IMR-90 (cell line): ENCODE measurements at regions not wholly inside any gene's neighbourhood (a gene's known extent, or its start where the extent isn't known, plus 50 kb on each side); places are given as distances from the start of the nearest gene placed in this dataset.
"Not testable (repeated sequence)": the region's sequence is repeated elsewhere in the genome, so short reads cannot be mapped to it uniquely, and the experiment has no call there.

Experiments used
- ATAC-seq: fragments of 200-7000 bp; cut with Tn5 transposase; 2 replicates; pipeline ENCODE4 v1.9.1; 2020; ENCODE audit warnings: low read depth, mild to moderate bottlenecking, moderate library complexity
- BruUV-seq: library from RNA; stranded (reverse); fragments of 400-500 nt; replicated peaks from 2 replicates; lab custom pipeline; 2021; lab: Mats Ljungman, UMichigan
- CTCF ChIA-PET: fragments of 300-600 bp; formaldehyde crosslinking; extraction: SDS; loops from one replicate; lab custom pipeline; 2021; ENCODE audit warnings: antibody characterized with exemption; lab: Yijun Ruan, JAX
- POLR2A ChIA-PET: fragments of 300-600 bp; sonication (Branson Sonifier 250); formaldehyde crosslinking; loops from one replicate; lab custom pipeline; 2022; ENCODE audit warnings: antibody characterized with exemption; ENCODE audit not compliant: unreplicated experiment; lab: Charles Lee
- DNase-seq: peaks from one replicate; pipeline ENCODE4 v3.0.0; 2013
- H2AFZ ChIP-seq: replicated peaks from 2 replicates; pipeline ENCODE3; 2013; ENCODE audit warnings: low read length, mild to moderate bottlenecking; ENCODE audit not compliant: poor library complexity
- H2AK5ac ChIP-seq: 2 replicates; pipeline ENCODE4 v1.6.1; 2013; ENCODE audit warnings: low read depth, low read length, inconsistent platforms
- H2AK9ac ChIP-seq: replicated peaks from 2 replicates; pipeline ENCODE3; 2013; ENCODE audit warnings: mild to moderate bottlenecking, low read depth, low read length, moderate library complexity; ENCODE audit not compliant: poor library complexity
- H2BK120ac ChIP-seq: 2 replicates; pipeline ENCODE4 v1.6.1; 2013; ENCODE audit warnings: low read depth, low read length, inconsistent platforms
- H2BK15ac ChIP-seq: 3 replicates; pipeline ENCODE4 v1.6.1; 2013; ENCODE audit warnings: low read depth, low read length, inconsistent platforms
- H2BK20ac ChIP-seq: 2 replicates; pipeline ENCODE4 v1.6.1; 2013; ENCODE audit warnings: low read depth, mild to moderate bottlenecking, inconsistent platforms, low read length, moderate library complexity
- H2BK5ac ChIP-seq: 2 replicates; pipeline ENCODE4 v1.6.1; 2013; ENCODE audit warnings: mild to moderate bottlenecking, low read depth, low read length, inconsistent platforms; ENCODE audit not compliant: poor library complexity, severe bottlenecking
- H3K14ac ChIP-seq: replicated peaks from 2 replicates; pipeline ENCODE4 v1.6.1; 2013; ENCODE audit warnings: low read depth, low read length, inconsistent platforms
- H3K18ac ChIP-seq: 2 replicates; pipeline ENCODE4 v1.6.1; 2013; ENCODE audit warnings: low read depth, low read length, control low read depth
- H3K23ac ChIP-seq: 2 replicates; pipeline ENCODE4 v1.6.1; 2013; ENCODE audit warnings: low read depth, low read length, inconsistent platforms
- H3K27ac ChIP-seq: 2 replicates; pipeline ENCODE4 v1.5.1; 2013; ENCODE audit warnings: mild to moderate bottlenecking, control low read depth, low read length; ENCODE audit not compliant: insufficient read depth
- H3K27me3 ChIP-seq: 2 replicates; pipeline ENCODE4 v1.6.1; 2013; ENCODE audit warnings: low read length; ENCODE audit not compliant: control insufficient read depth, insufficient read depth
- H3K36me3 ChIP-seq: 2 replicates; pipeline ENCODE4 v1.6.1; 2013; ENCODE audit warnings: low read length, mixed read lengths; ENCODE audit not compliant: control insufficient read depth, insufficient read depth
- H3K4ac ChIP-seq: 2 replicates; pipeline ENCODE4 v1.6.1; 2013; ENCODE audit warnings: low read depth, low read length, inconsistent platforms
- H3K4me1 ChIP-seq: 2 replicates; pipeline ENCODE4 v1.6.1; 2013; ENCODE audit warnings: low read length, mixed read lengths; ENCODE audit not compliant: control insufficient read depth, insufficient read depth
- H3K4me2 ChIP-seq: 2 replicates; pipeline ENCODE4 v1.6.1; 2013; ENCODE audit warnings: low read depth, mild to moderate bottlenecking, control low read depth, low read length, moderate library complexity
- H3K4me3 ChIP-seq: 2 replicates; pipeline ENCODE4 v1.5.1; 2013; ENCODE audit warnings: low read depth, mild to moderate bottlenecking, control low read depth, low read length, moderate library complexity; ENCODE audit not compliant: insufficient read depth
- H3K56ac ChIP-seq: 2 replicates; pipeline ENCODE4 v1.6.1; 2013; ENCODE audit warnings: low read length, inconsistent platforms; ENCODE audit not compliant: insufficient read depth; ENCODE audit errors: extremely low read depth
- H3K79me1 ChIP-seq, 2 experiments: 2 replicates each; pipeline ENCODE4 v1.6.1; 2013; ENCODE audit warnings: low read length in 2 of 2, inconsistent platforms in 1 of 2, low read depth in 1 of 2
- H3K9ac ChIP-seq: 2 replicates; pipeline ENCODE4 v1.6.1; 2013; ENCODE audit warnings: low read depth, low read length, control low read depth
- H3K9me1 ChIP-seq: 2 replicates; pipeline ENCODE4 v1.6.1; 2013; ENCODE audit warnings: low read length, inconsistent platforms; ENCODE audit not compliant: insufficient read depth
- H3K9me3 ChIP-seq: 2 replicates; pipeline ENCODE4 v1.6.1; 2013; ENCODE audit warnings: low read length; ENCODE audit not compliant: control insufficient read depth, insufficient read depth
- H4K20me1 ChIP-seq: 2 replicates; pipeline ENCODE4 v1.6.1; 2013; ENCODE audit warnings: low read length, inconsistent platforms; ENCODE audit not compliant: insufficient read depth
- H4K5ac ChIP-seq: 2 replicates; pipeline ENCODE4 v1.6.1; 2013; ENCODE audit warnings: mild to moderate bottlenecking, low read depth, low read length, control low read depth
- H4K8ac ChIP-seq, 2 experiments: 2 replicates each; pipeline ENCODE4 v1.6.1; 2013; ENCODE audit warnings: low read depth in 2 of 2, low read length in 2 of 2, control low read depth in 1 of 2, inconsistent platforms in 1 of 2
- H4K91ac ChIP-seq: 2 replicates; pipeline ENCODE4 v1.6.1; 2013; ENCODE audit warnings: low read depth, low read length, inconsistent platforms; ENCODE audit not compliant: insufficient read depth
- FOS ChIP-seq: fragments of 150-350 bp; IDR thresholded peaks from 2 replicates; pipeline ENCODE4 v1.6.1; 2016; ENCODE audit warnings: low read depth, low read length
- WGBS, 2 experiments: methylation state at CpG; one replicate each; pipeline versions ENCODE4 v1.1.5 to v1.1.7; 2013; ENCODE audit warnings: missing lambda C conversion rate in 2 of 2; ENCODE audit not compliant: insufficient read length in 1 of 2; ENCODE audit errors: extremely low coverage in 2 of 2; 5-methylcytosine and 5-hydroxymethylcytosine counted together
- dilution Hi-C: fragments of 300-500 bp; cut with HindIII; formaldehyde crosslinking; loops from one replicate; pipeline ENCODE4 v1.14.3; 2018; ENCODE audit warnings: low sequenced_read_pairs; ENCODE audit not compliant: unreplicated experiment
- in situ Hi-C: fragments of 300-500 bp; cut with MboI; formaldehyde crosslinking; loops from 3 replicates; pipeline ENCODE4 v1.14.3; 2019; ENCODE audit warnings: low sequenced_read_pairs, inconsistent platforms, mixed read lengths
- intact Hi-C: fragments of 100-400 bp; cut with micrococcal nuclease; formaldehyde crosslinking; loops from 2 replicates; pipeline ENCODE4 v1.10.0; 2022

DNA sequence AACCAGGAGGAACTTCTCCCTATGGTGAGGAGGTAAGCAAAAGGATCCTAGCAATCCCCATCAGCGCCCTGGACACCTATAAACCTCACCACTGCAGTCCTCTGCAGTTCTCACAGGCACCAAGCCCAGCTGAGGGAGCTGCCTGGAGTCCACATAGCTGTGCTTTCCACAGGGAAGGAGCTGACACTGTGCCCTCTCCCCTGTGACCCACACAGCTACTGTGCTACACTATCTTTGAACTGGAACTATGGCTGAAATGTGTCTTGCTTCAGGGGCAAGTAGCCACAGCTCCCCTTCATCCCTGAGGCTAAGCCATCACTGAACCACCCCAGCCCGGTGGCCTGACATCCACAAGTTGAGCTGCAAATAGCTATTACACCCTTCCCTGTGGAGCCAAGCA, 208.5 kb upstream of the RPL34 start:
- DNase-seq (no peak), ATAC-seq (no peak)
- no peak overlapping the region for H2BK120ac ChIP-seq
- peaks cover 13% of the 10 kb centered on the region for H3K27me3 ChIP-seq
- H3K4me2 ChIP-seq = no peak overlapping the region
- H3K4me1 ChIP-seq = no peaks in the 10 kb centered on the region
- no peak overlapping the region for H4K5ac ChIP-seq
- no peak overlapping the region for H3K23ac ChIP-seq
- no peak overlapping the region for H2AK5ac ChIP-seq
- WGBS, 2 experiments = no CpG with 5 or more reads among the region's 2 CpGs
- ChIA-PET POLR2A (no interaction called here), CTCF (no interaction called here)
- no peak overlapping the region for H4K8ac ChIP-seq
- no peak overlapping the region for H2BK15ac ChIP-seq
- H3K14ac ChIP-seq = no peak overlapping the region
- dilution Hi-C loops = no loop called here
- H3K9me1 ChIP-seq = no peaks in the 10 kb centered on the region
- no peak overlapping the region for H3K56ac ChIP-seq
- H4K20me1 ChIP-seq = no peaks in the 10 kb centered on the region
- H2AFZ ChIP-seq = no peak overlapping the region
- H2BK5ac ChIP-seq = no peak overlapping the region
- no peak overlapping the region for H2AK9ac ChIP-seq
- intact Hi-C loops = no loop called here
- H4K91ac ChIP-seq = no peak overlapping the region
- no peak overlapping the region for H3K4me3 ChIP-seq
- H3K36me3 ChIP-seq = no peaks in the 10 kb centered on the region
- no peak for TF ChIP-seq FOS
- BruUV-seq = no TSS peak
- in situ Hi-C loops = no loop called here
- no peak overlapping the region for H3K18ac ChIP-seq
- H3K27ac ChIP-seq = no peak overlapping the region
- H3K9me3 ChIP-seq = no peaks in the 10 kb centered on the region
- no peak overlapping the region for H3K4ac ChIP-seq
- no peak overlapping the region for H2BK20ac ChIP-seq
- no peaks in the 10 kb centered on the region for H3K79me1 ChIP-seq
- H3K9ac ChIP-seq = no peak overlapping the region

DNA sequence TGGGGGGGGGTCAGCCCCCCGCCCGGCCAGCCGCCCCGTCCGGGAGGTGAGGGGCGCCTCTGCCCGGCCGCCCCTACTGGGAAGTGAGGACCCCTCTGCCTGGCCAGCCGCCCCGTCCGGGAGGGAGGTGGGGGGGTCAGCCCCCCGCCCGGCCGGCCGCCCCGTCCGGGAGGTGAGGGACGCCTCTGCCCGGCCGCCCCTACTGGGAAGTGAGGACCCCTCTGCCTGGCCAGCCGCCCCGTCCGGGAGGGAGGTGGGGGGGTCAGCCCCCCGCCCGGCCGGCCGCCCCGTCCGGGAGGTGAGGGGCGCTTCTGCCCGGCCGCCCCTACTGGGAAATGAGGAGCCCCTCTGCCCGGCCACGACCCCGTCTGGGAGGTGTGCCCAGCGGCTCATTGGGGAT, 210.7 kb upstream of the RPL34 start:
- H3K9me3 ChIP-seq, intact Hi-C loops, H3K4ac ChIP-seq, H3K56ac ChIP-seq, CTCF ChIA-PET, H3K27ac ChIP-seq, H4K20me1 ChIP-seq, H3K9me1 ChIP-seq, H3K79me1 ChIP-seq, H4K8ac ChIP-seq, H4K5ac ChIP-seq, H3K36me3 ChIP-seq, in situ Hi-C loops, H3K18ac ChIP-seq, H2AK5ac ChIP-seq, H2BK120ac ChIP-seq, H2BK20ac ChIP-seq, BruUV-seq, H3K23ac ChIP-seq, H2AFZ ChIP-seq, DNase-seq, H3K4me2 ChIP-seq, H3K14ac ChIP-seq, H3K4me1 ChIP-seq, POLR2A ChIA-PET, dilution Hi-C loops, ATAC-seq, H2BK15ac ChIP-seq, H3K4me3 ChIP-seq, H2BK5ac ChIP-seq, H4K91ac ChIP-seq, H3K9ac ChIP-seq, H2AK9ac ChIP-seq: not testable (repeated sequence)
- peaks cover 13% of the 10 kb centered on the region for H3K27me3 ChIP-seq
- WGBS, 2 experiments = no CpG with 5 or more reads among the region's 36 CpGs
